ENCODE measurements at regions not wholly inside any gene's neighbourhood (a gene's known extent, or its start where the extent isn't known, plus 50 kb on each side); places are given as distances from the start of the nearest gene placed in this dataset.

- Histone ChIP-seq H3K36me3 (ENCODE audit: control insufficient read depth in 4 of 4, insufficient read depth in 4 of 4, low read length in 4 of 4) (no peaks in the 10 kb centered on the region), H3K27me3 (ENCODE audit: control insufficient read depth in 3 of 3, insufficient read depth in 3 of 3, low read length in 2 of 3) (no peaks in the 10 kb centered on the region), H3K4me3 (no peak overlapping the region), H3K9me3 (ENCODE audit: control insufficient read depth in 4 of 4, insufficient read depth in 3 of 4, low read length in 3 of 4) (no peaks in the 10 kb centered on the region), H3K9ac (ENCODE audit: insufficient read depth in 1 of 2, low read length in 2 of 2) (no peak overlapping the region), H3K4me1 (ENCODE audit: control insufficient read depth in 5 of 5, insufficient read depth in 5 of 5, low read length in 5 of 5) (no peaks in the 10 kb centered on the region), H3K27ac (ENCODE audit: low read depth in 1 of 2, low read length in 1 of 2) (no peak overlapping the region)
- WGBS, 2 donors = 68 to 93% methylated on average over 2 of the region's 2 CpGs
- ATAC-seq (ENCODE audit: insufficient read depth, low FRiP score) = no peak
- TF ChIP-seq, protein P1, sequence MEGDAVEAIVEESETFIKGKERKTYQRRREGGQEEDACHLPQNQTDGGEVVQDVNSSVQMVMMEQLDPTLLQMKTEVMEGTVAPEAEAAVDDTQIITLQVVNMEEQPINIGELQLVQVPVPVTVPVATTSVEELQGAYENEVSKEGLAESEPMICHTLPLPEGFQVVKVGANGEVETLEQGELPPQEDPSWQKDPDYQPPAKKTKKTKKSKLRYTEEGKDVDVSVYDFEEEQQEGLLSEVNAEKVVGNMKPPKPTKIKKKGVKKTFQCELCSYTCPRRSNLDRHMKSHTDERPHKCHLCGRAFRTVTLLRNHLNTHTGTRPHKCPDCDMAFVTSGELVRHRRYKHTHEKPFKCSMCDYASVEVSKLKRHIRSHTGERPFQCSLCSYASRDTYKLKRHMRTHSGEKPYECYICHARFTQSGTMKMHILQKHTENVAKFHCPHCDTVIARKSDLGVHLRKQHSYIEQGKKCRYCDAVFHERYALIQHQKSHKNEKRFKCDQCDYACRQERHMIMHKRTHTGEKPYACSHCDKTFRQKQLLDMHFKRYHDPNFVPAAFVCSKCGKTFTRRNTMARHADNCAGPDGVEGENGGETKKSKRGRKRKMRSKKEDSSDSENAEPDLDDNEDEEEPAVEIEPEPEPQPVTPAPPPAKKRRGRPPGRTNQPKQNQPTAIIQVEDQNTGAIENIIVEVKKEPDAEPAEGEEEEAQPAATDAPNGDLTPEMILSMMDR (IDR thresholded peaks at IDR 0.05; ENCODE audit: control extremely low read depth, extremely low read depth) = no peak
- no peak for DNase-seq
These were observed 89.3 kb downstream of the LIG4 start for GRCh38 chr13:108126056-108126455.

DNA sequence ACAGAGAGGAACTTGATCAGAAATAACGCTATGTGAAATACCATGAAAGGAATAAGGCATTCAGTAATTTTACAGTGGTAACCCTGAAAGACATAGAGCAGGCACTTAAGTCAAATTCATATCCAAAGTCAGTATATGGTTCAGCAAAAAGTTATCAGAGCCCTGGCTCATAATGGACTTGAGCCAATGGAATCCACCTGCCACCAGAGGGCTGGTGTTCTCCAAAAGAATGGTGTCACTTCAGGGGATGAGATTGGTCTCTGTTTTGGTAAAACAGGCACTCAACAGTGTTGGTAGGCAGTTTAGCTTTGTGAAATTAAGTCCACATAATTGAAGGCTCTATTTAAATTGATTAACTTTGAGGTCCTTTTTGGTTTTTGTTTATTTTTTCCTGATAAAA lies 93.9 kb downstream of the LIG4 start:
- no peak for ATAC-seq (ENCODE audit: insufficient read depth, low FRiP score)
- TF ChIP-seq, protein P1 (IDR thresholded peaks at IDR 0.05; ENCODE audit: control extremely low read depth, extremely low read depth) = no peak
- WGBS, 2 donors = 94 to 100% methylated on average over 1 of the region's 1 CpG
- DNase-seq = no peak
- Histone ChIP-seq H3K27me3 (ENCODE audit: control insufficient read depth in 3 of 3, insufficient read depth in 3 of 3, low read length in 2 of 3) (no peaks in the 10 kb centered on the region), H3K27ac (ENCODE audit: low read depth in 1 of 2, low read length in 1 of 2) (no peak overlapping the region), H3K4me3 (no peak overlapping the region), H3K9me3 (ENCODE audit: control insufficient read depth in 4 of 4, insufficient read depth in 3 of 4, low read length in 3 of 4) (no peaks in the 10 kb centered on the region), H3K9ac (ENCODE audit: insufficient read depth in 1 of 2, low read length in 2 of 2) (no peak overlapping the region), H3K4me1 (ENCODE audit: control insufficient read depth in 5 of 5, insufficient read depth in 5 of 5, low read length in 5 of 5) (no peaks in the 10 kb centered on the region), H3K36me3 (ENCODE audit: control insufficient read depth in 4 of 4, insufficient read depth in 4 of 4, low read length in 4 of 4) (no peaks in the 10 kb centered on the region)

DNA sequence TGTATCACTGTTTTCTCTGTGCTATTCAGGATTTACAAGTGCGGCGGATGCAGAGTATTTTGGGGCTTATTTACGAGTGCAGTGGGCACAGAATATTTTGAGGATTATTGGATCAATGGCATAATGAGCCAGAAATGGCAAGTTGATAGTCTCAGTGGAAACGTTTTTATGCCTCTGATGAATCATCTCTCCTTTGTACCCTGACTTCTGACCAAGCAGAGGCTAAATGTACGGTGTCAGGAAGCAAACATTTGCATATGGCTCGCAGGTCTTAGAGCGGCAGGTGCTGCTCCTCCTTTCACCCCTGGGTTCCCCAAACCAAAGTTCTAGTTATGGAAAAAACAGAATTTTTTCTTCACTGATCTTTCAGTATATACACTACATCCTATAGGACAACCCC lies 94.5 kb downstream of the LIG4 start:
- 75 to 79% methylated on average over 7 of the region's 7 CpGs for WGBS, 2 donors
- ATAC-seq (ENCODE audit: insufficient read depth, low FRiP score) (no peak), DNase-seq (no peak)
- TF ChIP-seq, protein P1 (IDR thresholded peaks at IDR 0.05; ENCODE audit: control extremely low read depth, extremely low read depth) = no peak
- Histone ChIP-seq H3K27ac (ENCODE audit: low read depth in 1 of 2, low read length in 1 of 2) (no peak overlapping the region), H3K4me1 (ENCODE audit: control insufficient read depth in 5 of 5, insufficient read depth in 5 of 5, low read length in 5 of 5) (no peaks in the 10 kb centered on the region), H3K9ac (ENCODE audit: insufficient read depth in 1 of 2, low read length in 2 of 2) (no peak overlapping the region), H3K4me3 (no peak overlapping the region), H3K27me3 (ENCODE audit: control insufficient read depth in 3 of 3, insufficient read depth in 3 of 3, low read length in 2 of 3) (no peaks in the 10 kb centered on the region), H3K9me3 (ENCODE audit: control insufficient read depth in 4 of 4, insufficient read depth in 3 of 4, low read length in 3 of 4) (no peaks in the 10 kb centered on the region), H3K36me3 (ENCODE audit: control insufficient read depth in 4 of 4, insufficient read depth in 4 of 4, low read length in 4 of 4) (no peaks in the 10 kb centered on the region)

- ATAC-seq (ENCODE audit: insufficient read depth, low FRiP score) = no peak
- no peaks in the 10 kb centered on the region for H3K4me1 ChIP-seq (ENCODE audit: control insufficient read depth in 5 of 5, insufficient read depth in 5 of 5, low read length in 5 of 5)
- no peak overlapping the region for H3K4me3 ChIP-seq
- no peaks in the 10 kb centered on the region for H3K36me3 ChIP-seq (ENCODE audit: control insufficient read depth in 4 of 4, insufficient read depth in 4 of 4, low read length in 4 of 4)
- 69 to 72% methylated on average over 6 of the region's 6 CpGs for WGBS, 2 donors
- no peaks in the 10 kb centered on the region for H3K27me3 ChIP-seq (ENCODE audit: control insufficient read depth in 3 of 3, insufficient read depth in 3 of 3, low read length in 2 of 3)
- DNase-seq = no peak
- H3K9ac ChIP-seq (ENCODE audit: insufficient read depth in 1 of 2, low read length in 2 of 2) = no peak overlapping the region
- no peaks in the 10 kb centered on the region for H3K9me3 ChIP-seq (ENCODE audit: control insufficient read depth in 4 of 4, insufficient read depth in 3 of 4, low read length in 3 of 4)
- TF ChIP-seq, protein P1 (IDR thresholded peaks at IDR 0.05; ENCODE audit: control extremely low read depth, extremely low read depth) = no peak
- no peak overlapping the region for H3K27ac ChIP-seq (ENCODE audit: low read depth in 1 of 2, low read length in 1 of 2)
These were observed 95.0 kb downstream of the LIG4 start for GRCh38 chr13:108120302-108120701.

All from lung (tissue), 11 donors.